NCI-H345 treated with DMSO at 0.1 percent for 48 hours (cell line): ENCODE measurements at regions not wholly inside any gene's neighbourhood (a gene's known extent, or its start where the extent isn't known, plus 50 kb on each side); places are given as distances from the start of the nearest gene placed in this dataset.

Experiments
- DNase-seq: peaks from one replicate; lab custom pipeline; 2025; ENCODE audit not compliant: unreplicated experiment; lab: John Stamatoyannopoulos, UW

GRCh38 chr15:96088650-96089049 lies 241.8 kb upstream of the NR2F2 start:
- no peak for DNase-seq

GRCh38 chr15:96089405-96090058 lies 241.0 kb upstream of the NR2F2 start:
- DNase-seq, result no peak

GRCh38 chr15:96092186-96092585 lies 238.3 kb upstream of the NR2F2 start:
- no peak for DNase-seq

- DNase-seq, result no peak
Measured at GRCh38 chr15:96093063-96093462, 237.4 kb upstream of the NR2F2 start.

GRCh38 chr15:96097661-96098060 lies 232.8 kb upstream of the NR2F2 start:
- no peak for DNase-seq

GRCh38 chr15:96102631-96103030 lies 227.9 kb upstream of the NR2F2 start:
- DNase-seq, result no peak

- no peak for DNase-seq
Measured at GRCh38 chr15:96106181-96106580, 224.3 kb upstream of the NR2F2 start.

- DNase-seq, result no peak
Measured at GRCh38 chr15:96106628-96107027, 223.9 kb upstream of the NR2F2 start.

- no peak for DNase-seq
Measured at GRCh38 chr15:96107916-96108315, 222.6 kb upstream of the NR2F2 start.

- no peak for DNase-seq
Measured at GRCh38 chr15:96108405-96108804, 222.1 kb upstream of the NR2F2 start.

GRCh38 chr15:96109820-96110219 lies 220.7 kb upstream of the NR2F2 start:
- no peak for DNase-seq

- no peak for DNase-seq
Measured at GRCh38 chr15:96112018-96112417, 218.5 kb upstream of the NR2F2 start.

GRCh38 chr15:96115642-96116041 lies 214.9 kb upstream of the NR2F2 start:
- no peak for DNase-seq

- no peak for DNase-seq
Measured at GRCh38 chr15:96117270-96117669, 213.2 kb upstream of the NR2F2 start.

- DNase-seq, result no peak
Measured at GRCh38 chr15:96119734-96120133, 210.8 kb upstream of the NR2F2 start.

GRCh38 chr15:96121086-96121920 lies 209.2 kb upstream of the NR2F2 start:
- no peak for DNase-seq

- no peak for DNase-seq
Measured at GRCh38 chr15:96122077-96123027, 208.1 kb upstream of the NR2F2 start.

- DNase-seq, result no peak
Measured at GRCh38 chr15:96123028-96123400, 207.5 kb upstream of the NR2F2 start.

GRCh38 chr15:96123630-96124187 lies 206.8 kb upstream of the NR2F2 start:
- no peak for DNase-seq

GRCh38 chr15:96124436-96124835 lies 206.1 kb upstream of the NR2F2 start:
- DNase-seq, result no peak

- no peak for DNase-seq
Measured at GRCh38 chr15:96125721-96126415, 204.6 kb upstream of the NR2F2 start.
